HepG2 (cell line): ENCODE measurements at regions not wholly inside any gene's neighbourhood (a gene's known extent, or its start where the extent isn't known, plus 50 kb on each side); places are given as distances from the start of the nearest gene placed in this dataset.

ENCODE experiments used
- KDM5B ChIP-seq: sonication (generic); formaldehyde crosslinking; IDR thresholded peaks from 2 replicates; pipeline ENCODE4 v1.4.0; 2020; ENCODE audit warnings: missing genetic modification reagents, mild to moderate bottlenecking, borderline replicate concordance
- KLF12 ChIP-seq: sonication (generic); formaldehyde crosslinking; IDR thresholded peaks from 2 replicates; pipeline ENCODE4 v1.4.0; 2020; ENCODE audit warnings: missing genetic modification reagents, borderline replicate concordance
- MEIS2 ChIP-seq: sonication (generic); formaldehyde crosslinking; IDR thresholded peaks from 2 replicates; pipeline ENCODE4 v1.9.0; 2021; ENCODE audit warnings: mild to moderate bottlenecking, missing genetic modification reagents
- MXI1 ChIP-seq: IDR thresholded peaks from 3 replicates; pipeline ENCODE4 v1.6.1; 2012; ENCODE audit warnings: low read depth, low read length, inconsistent platforms, borderline replicate concordance
- NCOR1 ChIP-seq: fragments of 200-600 bp; sonication (generic); IDR thresholded peaks from 2 replicates; pipeline ENCODE4 v1.7.0; 2017; ENCODE audit warnings: antibody characterized with exemption, low read length, borderline replicate concordance
- SALL1 ChIP-seq: sonication (generic); formaldehyde crosslinking; IDR thresholded peaks from 2 replicates; pipeline ENCODE4 v1.8.0; 2022; ENCODE audit warnings: mild to moderate bottlenecking, missing genetic modification reagents
- SOX5 ChIP-seq: IDR thresholded peaks from 2 replicates; pipeline ENCODE4 v1.6.1; 2016; ENCODE audit warnings: borderline replicate concordance
- SPEN ChIP-seq: sonication (generic); formaldehyde crosslinking; IDR thresholded peaks from 2 replicates; pipeline ENCODE4 v1.5.1; 2020; ENCODE audit warnings: low read depth, mild to moderate bottlenecking, missing genetic modification reagents
- STAG1 ChIP-seq: sonication (generic); formaldehyde crosslinking; IDR thresholded peaks from 2 replicates; pipeline ENCODE4 v1.4.0; 2020; ENCODE audit warnings: missing genetic modification reagents
- TBL1XR1 ChIP-seq: fragments of 150-350 bp; IDR thresholded peaks from 2 replicates; pipeline ENCODE4 v1.6.1; 2014; ENCODE audit warnings: borderline replicate concordance, low read length; ENCODE audit not compliant: partially characterized antibody
- TEAD2 ChIP-seq: sonication (generic); formaldehyde crosslinking; IDR thresholded peaks from 2 replicates; pipeline ENCODE4 v1.9.0; 2021; ENCODE audit warnings: missing genetic modification reagents
- TOE1 ChIP-seq: sonication (generic); formaldehyde crosslinking; IDR thresholded peaks from 2 replicates; pipeline ENCODE4 v1.4.0; 2020; ENCODE audit warnings: mild to moderate bottlenecking, missing genetic modification reagents
- ZNF331 ChIP-seq: sonication (generic); formaldehyde crosslinking; IDR thresholded peaks from 2 replicates; pipeline ENCODE4 v1.4.0; 2020; ENCODE audit warnings: missing genetic modification reagents
- ZNF550 ChIP-seq: sonication (generic); formaldehyde crosslinking; IDR thresholded peaks from 2 replicates; pipeline ENCODE4 v1.4.0; 2020; ENCODE audit warnings: mild to moderate bottlenecking, missing genetic modification reagents, borderline replicate concordance
- TF ChIP-seq, protein P1 (sequence below): sonication (generic); formaldehyde crosslinking; IDR thresholded peaks from 2 replicates; pipeline ENCODE4 v1.5.1; 2020; ENCODE audit warnings: mild to moderate bottlenecking, missing genetic modification reagents, moderate library complexity
- TF ChIP-seq, protein P2 (sequence below): sonication (generic); formaldehyde crosslinking; IDR thresholded peaks from 2 replicates; pipeline ENCODE4 v1.5.0; 2020; ENCODE audit warnings: missing genetic modification reagents
- TF ChIP-seq, protein P3 (sequence below): sonication (generic); formaldehyde crosslinking; IDR thresholded peaks from 2 replicates; pipeline ENCODE4 v1.8.1; 2023; ENCODE audit warnings: mild to moderate bottlenecking, missing genetic modification reagents
- TF ChIP-seq, protein P4 (sequence below): sonication (generic); formaldehyde crosslinking; IDR thresholded peaks from 2 replicates; pipeline ENCODE4 v1.4.0; 2020; ENCODE audit warnings: mild to moderate bottlenecking, missing genetic modification reagents
- TF ChIP-seq, protein P5 (sequence below): sonication (generic); formaldehyde crosslinking; IDR thresholded peaks from 2 replicates; pipeline ENCODE4 v1.4.0; 2020; ENCODE audit warnings: missing genetic modification reagents, borderline replicate concordance

DNA sequence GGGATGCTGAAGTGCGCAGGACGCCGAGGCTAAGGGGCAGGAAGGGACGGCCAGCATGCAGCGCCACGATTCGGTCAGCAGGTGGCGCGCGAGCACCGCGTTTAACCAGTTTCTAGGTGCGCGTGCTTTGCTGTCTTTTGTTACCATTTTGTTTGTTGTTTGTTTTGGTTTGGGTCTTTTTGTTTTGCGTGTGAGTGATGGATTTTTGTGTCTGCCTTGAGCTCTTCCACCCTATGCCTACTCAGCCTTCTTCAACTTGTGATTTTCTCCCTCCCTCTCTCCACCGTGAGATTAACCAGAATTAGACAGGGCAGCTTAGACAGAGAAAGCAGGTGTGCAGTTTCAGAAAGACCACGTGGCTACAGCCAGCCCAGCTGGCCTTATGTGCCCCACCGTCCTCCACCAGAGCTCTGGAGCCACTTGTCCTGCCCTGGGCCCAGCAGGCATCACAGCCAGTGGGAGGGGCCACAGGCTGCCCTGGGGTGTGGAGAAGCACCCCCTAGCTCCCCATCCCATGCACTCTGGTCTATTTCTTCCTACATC is 180.2 kb downstream of the RNF144A start (continued):
- TF ChIP-seq, protein P1, sequence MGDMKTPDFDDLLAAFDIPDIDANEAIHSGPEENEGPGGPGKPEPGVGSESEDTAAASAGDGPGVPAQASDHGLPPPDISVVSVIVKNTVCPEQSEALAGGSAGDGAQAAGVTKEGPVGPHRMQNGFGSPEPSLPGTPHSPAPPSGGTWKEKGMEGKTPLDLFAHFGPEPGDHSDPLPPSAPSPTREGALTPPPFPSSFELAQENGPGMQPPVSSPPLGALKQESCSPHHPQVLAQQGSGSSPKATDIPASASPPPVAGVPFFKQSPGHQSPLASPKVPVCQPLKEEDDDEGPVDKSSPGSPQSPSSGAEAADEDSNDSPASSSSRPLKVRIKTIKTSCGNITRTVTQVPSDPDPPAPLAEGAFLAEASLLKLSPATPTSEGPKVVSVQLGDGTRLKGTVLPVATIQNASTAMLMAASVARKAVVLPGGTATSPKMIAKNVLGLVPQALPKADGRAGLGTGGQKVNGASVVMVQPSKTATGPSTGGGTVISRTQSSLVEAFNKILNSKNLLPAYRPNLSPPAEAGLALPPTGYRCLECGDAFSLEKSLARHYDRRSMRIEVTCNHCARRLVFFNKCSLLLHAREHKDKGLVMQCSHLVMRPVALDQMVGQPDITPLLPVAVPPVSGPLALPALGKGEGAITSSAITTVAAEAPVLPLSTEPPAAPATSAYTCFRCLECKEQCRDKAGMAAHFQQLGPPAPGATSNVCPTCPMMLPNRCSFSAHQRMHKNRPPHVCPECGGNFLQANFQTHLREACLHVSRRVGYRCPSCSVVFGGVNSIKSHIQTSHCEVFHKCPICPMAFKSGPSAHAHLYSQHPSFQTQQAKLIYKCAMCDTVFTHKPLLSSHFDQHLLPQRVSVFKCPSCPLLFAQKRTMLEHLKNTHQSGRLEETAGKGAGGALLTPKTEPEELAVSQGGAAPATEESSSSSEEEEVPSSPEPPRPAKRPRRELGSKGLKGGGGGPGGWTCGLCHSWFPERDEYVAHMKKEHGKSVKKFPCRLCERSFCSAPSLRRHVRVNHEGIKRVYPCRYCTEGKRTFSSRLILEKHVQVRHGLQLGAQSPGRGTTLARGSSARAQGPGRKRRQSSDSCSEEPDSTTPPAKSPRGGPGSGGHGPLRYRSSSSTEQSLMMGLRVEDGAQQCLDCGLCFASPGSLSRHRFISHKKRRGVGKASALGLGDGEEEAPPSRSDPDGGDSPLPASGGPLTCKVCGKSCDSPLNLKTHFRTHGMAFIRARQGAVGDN, result peak; percentile 57
- TF ChIP-seq KLF12 (CRISPR knock-in tag) (no peak), SPEN (0 out of 2 replicates have a peak, but pooled peaks have one; percentile 27), MXI1 (peak; percentile 53; the same call in 1 of the 3 replicates), TOE1 (CRISPR knock-in tag) (no peak), NCOR1 (no peak), SALL1 (CRISPR knock-in tag) (peak; percentile 62; the same call in 1 of the 2 replicates), MEIS2 (no peak), KDM5B (CRISPR knock-in tag) (peak; percentile 35; the same call in 1 of the 2 replicates), SOX5 (CRISPR knock-in tag) (0 out of 2 replicates have a peak, but pooled peaks have one; percentile 18), STAG1 (peak; percentile 95), TEAD2 (CRISPR knock-in tag) (no peak), ZNF550 (CRISPR knock-in tag) (no peak), ZNF331 (CRISPR knock-in tag) (no peak), TBL1XR1 (no peak)
- TF ChIP-seq, protein P2, sequence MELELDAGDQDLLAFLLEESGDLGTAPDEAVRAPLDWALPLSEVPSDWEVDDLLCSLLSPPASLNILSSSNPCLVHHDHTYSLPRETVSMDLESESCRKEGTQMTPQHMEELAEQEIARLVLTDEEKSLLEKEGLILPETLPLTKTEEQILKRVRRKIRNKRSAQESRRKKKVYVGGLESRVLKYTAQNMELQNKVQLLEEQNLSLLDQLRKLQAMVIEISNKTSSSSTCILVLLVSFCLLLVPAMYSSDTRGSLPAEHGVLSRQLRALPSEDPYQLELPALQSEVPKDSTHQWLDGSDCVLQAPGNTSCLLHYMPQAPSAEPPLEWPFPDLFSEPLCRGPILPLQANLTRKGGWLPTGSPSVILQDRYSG (CRISPR knock-in tag), result no peak
- TF ChIP-seq, protein P3, sequence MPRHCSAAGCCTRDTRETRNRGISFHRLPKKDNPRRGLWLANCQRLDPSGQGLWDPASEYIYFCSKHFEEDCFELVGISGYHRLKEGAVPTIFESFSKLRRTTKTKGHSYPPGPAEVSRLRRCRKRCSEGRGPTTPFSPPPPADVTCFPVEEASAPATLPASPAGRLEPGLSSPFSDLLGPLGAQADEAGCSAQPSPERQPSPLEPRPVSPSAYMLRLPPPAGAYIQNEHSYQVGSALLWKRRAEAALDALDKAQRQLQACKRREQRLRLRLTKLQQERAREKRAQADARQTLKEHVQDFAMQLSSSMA, result no peak
- TF ChIP-seq, protein P4, sequence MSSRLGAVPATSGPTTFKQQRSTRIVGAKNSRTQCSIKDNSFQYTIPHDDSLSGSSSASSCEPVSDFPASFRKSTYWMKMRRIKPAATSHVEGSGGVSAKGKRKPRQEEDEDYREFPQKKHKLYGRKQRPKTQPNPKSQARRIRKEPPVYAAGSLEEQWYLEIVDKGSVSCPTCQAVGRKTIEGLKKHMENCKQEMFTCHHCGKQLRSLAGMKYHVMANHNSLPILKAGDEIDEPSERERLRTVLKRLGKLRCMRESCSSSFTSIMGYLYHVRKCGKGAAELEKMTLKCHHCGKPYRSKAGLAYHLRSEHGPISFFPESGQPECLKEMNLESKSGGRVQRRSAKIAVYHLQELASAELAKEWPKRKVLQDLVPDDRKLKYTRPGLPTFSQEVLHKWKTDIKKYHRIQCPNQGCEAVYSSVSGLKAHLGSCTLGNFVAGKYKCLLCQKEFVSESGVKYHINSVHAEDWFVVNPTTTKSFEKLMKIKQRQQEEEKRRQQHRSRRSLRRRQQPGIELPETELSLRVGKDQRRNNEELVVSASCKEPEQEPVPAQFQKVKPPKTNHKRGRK (CRISPR knock-in tag), result 0 out of 2 replicates have a peak, but pooled peaks have one; percentile 69
- TF ChIP-seq, protein P5, sequence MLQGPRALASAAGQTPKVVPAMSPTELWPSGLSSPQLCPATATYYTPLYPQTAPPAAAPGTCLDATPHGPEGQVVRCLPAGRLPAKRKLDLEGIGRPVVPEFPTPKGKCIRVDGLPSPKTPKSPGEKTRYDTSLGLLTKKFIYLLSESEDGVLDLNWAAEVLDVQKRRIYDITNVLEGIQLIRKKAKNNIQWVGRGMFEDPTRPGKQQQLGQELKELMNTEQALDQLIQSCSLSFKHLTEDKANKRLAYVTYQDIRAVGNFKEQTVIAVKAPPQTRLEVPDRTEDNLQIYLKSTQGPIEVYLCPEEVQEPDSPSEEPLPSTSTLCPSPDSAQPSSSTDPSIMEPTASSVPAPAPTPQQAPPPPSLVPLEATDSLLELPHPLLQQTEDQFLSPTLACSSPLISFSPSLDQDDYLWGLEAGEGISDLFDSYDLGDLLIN (CRISPR knock-in tag), result no peak
